Testis (tissue), 2 donors: ENCODE measurements at regions not wholly inside any gene's neighbourhood (a gene's known extent, or its start where the extent isn't known, plus 50 kb on each side); places are given as distances from the start of the nearest gene placed in this dataset.

Experiments
- DNase-seq: peaks from one replicate; pipeline ENCODE4 v3.0.0-alpha.2; 2019
- H3K27ac ChIP-seq, 2 donors: fragments of 200-600 bp; sonication (generic); one replicate each; pipeline ENCODE4 v1.5.1; 2019
- H3K27me3 ChIP-seq: fragments of 200-600 bp; sonication (generic); one replicate; pipeline ENCODE4 v1.5.1; 2019
- H3K36me3 ChIP-seq: fragments of 200-600 bp; sonication (generic); one replicate; pipeline ENCODE4 v1.5.1; 2017; ENCODE audit warnings: low read depth; ENCODE audit errors: missing control alignments
- H3K4me1 ChIP-seq: fragments of 200-600 bp; sonication (generic); one replicate; pipeline ENCODE4 v1.5.1; 2019
- H3K4me3 ChIP-seq, 2 donors: fragments of 200-600 bp; sonication (generic); one replicate each; pipeline ENCODE4 v1.5.1; 2017 to 2019
- H3K9me3 ChIP-seq: fragments of 200-600 bp; sonication (generic); one replicate; pipeline ENCODE4 v1.5.1; 2017
- CTCF ChIP-seq, 3 experiments: fragments of 450-650 bp in 2 of 3; fragments of 200-600 bp in 1 of 3; sonication (generic) in 1 of 3; IDR thresholded peaks; one replicate each; pipeline ENCODE4 v1.5.1; 2016 to 2019; ENCODE audit warnings: antibody characterized with exemption in 3 of 3, mild to moderate bottlenecking in 2 of 3, moderate library complexity in 1 of 3
- POLR2A ChIP-seq: fragments of 450-650 bp; IDR thresholded peaks from one replicate; pipeline ENCODE4 v1.6.1; 2017; ENCODE audit warnings: antibody characterized with exemption, mild to moderate bottlenecking, moderate library complexity
- WGBS, 2 donors: methylation state at CpG; one replicate each; pipeline ENCODE4 v1.1.5; 2018; 5-methylcytosine and 5-hydroxymethylcytosine counted together
- intact Hi-C: fragments of 100-400 bp; cut with DNase I; formaldehyde crosslinking; loops from one replicate; pipeline ENCODE4 v1.15.1; 2023; ENCODE audit warnings: low total_unique reads

- Histone ChIP-seq H3K4me3 (no peak overlapping the region), H3K9me3 (no peaks in the 10 kb centered on the region), H3K36me3 (no peaks in the 10 kb centered on the region), H3K27ac (no peak overlapping the region), H3K4me1 (peaks cover 5% of the 10 kb centered on the region), H3K27me3 (no peaks in the 10 kb centered on the region)
- no peak for DNase-seq
- TF ChIP-seq CTCF (IDR thresholded peaks at IDR 0.05) (no peak), POLR2A (no peak)
- intact Hi-C loops: no loop called here
- 92% methylated on average over 2 of the region's 2 CpGs for WGBS, 2 donors
Measured at GRCh38 chr14:71487941-71488340, 444.3 kb upstream of the RGS6 start.

GRCh38 chr14:71488703-71489191, 443.5 kb upstream of the RGS6 start:
- H3K9me3 ChIP-seq: no peaks in the 10 kb centered on the region
- no peaks in the 10 kb centered on the region for H3K27me3 ChIP-seq
- peaks cover 5% of the 10 kb centered on the region for H3K4me1 ChIP-seq
- 54 to 56% methylated on average over 4 of the region's 4 CpGs for WGBS, 2 donors
- intact Hi-C loops: no loop called here
- DNase-seq: no peak
- TF ChIP-seq CTCF (IDR thresholded peaks at IDR 0.05) (no peak), POLR2A (no peak)
- no peak overlapping the region for H3K4me3 ChIP-seq
- no peaks in the 10 kb centered on the region for H3K36me3 ChIP-seq
- peak overlapping the region in 1 of 2 donors; percentile 67 for H3K27ac ChIP-seq

- Histone ChIP-seq H3K4me3 (no peak overlapping the region), H3K27me3 (no peaks in the 10 kb centered on the region), H3K9me3 (no peaks in the 10 kb centered on the region), H3K27ac (no peak overlapping the region), H3K36me3 (no peaks in the 10 kb centered on the region), H3K4me1 (peaks cover 5% of the 10 kb centered on the region)
- intact Hi-C loops: no loop called here
- no peak for DNase-seq
- WGBS, 2 donors: 92 to 94% methylated on average over 3 of the region's 3 CpGs
- TF ChIP-seq POLR2A: no peak
- no peak for TF ChIP-seq CTCF (IDR thresholded peaks at IDR 0.05)
Measured at GRCh38 chr14:71489742-71490141, 442.5 kb upstream of the RGS6 start.

GRCh38 chr14:71491931-71492330, 440.3 kb upstream of the RGS6 start:
- no peak overlapping the region for H3K27ac ChIP-seq
- no peak for DNase-seq

More at GRCh38 chr14:71491931-71492330, 440.3 kb upstream of the RGS6 start:
- intact Hi-C loops: no loop called here
- Histone ChIP-seq H3K4me1 (peaks cover 5% of the 10 kb centered on the region), H3K9me3 (no peaks in the 10 kb centered on the region), H3K27me3 (no peaks in the 10 kb centered on the region), H3K36me3 (no peaks in the 10 kb centered on the region), H3K4me3 (no peak overlapping the region)
- TF ChIP-seq CTCF (IDR thresholded peaks at IDR 0.05): no peak
- no peak for TF ChIP-seq POLR2A
- WGBS, 2 donors: 60 to 63% methylated on average over 6 of the region's 6 CpGs
